Suppressor macrophage (primary cell): ENCODE measurements at regions not wholly inside any gene's neighbourhood (a gene's known extent, or its start where the extent isn't known, plus 50 kb on each side); places are given as distances from the start of the nearest gene placed in this dataset.
A peak's percentile ranks its signal among the peaks of the same experiment; 100 is the strongest.

Source experiments
- DNase-seq, 4 experiments: peaks; one replicate each; pipeline ENCODE4 v3.0.0-alpha.2; 2020 to 2022

DNA sequence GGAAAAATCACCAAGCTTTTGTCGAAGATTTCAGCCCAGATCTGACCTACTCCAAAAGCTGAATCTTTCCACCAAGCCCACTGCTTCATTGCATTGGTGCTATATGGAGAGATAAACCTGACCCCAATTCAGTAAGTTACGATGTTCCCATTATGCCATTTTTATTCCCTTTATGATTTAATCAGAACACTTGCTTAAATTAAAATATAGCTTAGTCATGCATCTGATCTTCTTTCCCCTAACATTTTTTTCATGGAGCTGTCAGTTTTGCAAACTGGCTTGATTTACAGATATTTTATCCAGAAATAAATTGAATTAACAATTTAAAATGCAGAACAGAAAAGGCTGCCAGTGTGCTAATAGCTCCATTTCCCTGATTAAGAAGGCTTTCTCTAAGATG is 503.5 kb upstream of the C1orf87 start:
- no peak for DNase-seq

DNA sequence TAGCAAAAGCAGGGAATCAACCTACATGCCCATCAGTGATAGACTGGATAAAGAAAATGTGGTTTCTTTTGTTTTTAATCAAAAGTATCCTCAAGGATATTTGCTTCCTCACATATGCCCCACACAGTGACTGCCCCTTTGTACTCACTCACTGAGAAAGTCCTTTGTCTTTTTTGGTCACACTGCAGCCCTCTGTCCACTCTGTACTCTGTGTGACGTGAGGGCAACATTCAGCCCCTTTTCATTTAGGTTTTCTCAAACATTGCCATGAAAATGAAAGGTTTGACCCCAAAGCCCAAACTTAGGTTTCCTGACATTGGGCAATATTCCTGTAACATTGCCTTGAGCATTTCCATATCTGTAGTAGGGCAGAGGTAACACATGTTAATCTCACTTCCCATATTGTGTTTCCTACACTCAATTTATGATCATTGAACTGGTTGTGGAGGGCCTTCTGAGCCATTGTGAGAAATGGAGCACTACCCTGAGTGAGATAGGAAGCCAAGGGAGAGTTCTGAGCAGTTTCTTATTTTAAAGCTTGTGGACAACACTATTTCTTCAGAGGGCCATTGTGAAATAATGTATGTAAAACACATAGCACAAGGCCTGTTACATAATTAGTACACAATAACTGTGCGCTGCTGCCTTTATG is 501.9 kb upstream of the C1orf87 start:
- DNase-seq: peak; percentile 14 to 65 (median 32)

DNA sequence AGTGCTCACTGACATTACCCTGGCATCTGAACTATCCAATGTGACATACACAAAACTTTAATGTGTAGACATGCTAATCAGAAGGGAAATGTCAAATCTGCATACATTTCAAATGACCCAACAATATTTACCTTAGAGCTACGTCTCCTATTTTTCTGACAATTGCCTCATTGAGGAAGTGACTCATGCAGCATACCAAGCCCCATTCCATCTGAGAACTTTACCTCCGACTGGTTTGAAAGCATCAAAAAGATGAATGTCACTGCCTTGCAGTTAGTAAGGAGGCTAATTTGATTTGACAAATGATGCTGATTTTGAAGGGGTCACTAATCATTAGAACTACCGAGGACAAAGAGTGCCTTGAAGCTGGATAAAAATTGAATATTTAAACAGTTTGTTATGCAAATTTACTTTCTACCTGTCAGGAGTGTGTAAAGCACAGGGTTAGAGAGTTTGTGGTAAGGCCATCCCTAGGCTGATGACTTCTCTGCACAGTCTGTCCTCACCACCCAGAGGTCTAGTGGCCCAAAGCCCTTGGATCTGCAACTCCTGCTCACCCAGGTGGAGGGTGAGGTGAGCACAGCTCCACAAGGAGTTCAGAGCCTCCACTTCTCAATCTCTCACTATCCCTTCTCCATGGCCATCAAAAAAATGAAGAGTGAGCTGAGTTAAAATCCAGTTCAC is 500.3 kb upstream of the C1orf87 start:
- peak in 2 of 4 experiments; percentile 20 to 23 for DNase-seq

DNA sequence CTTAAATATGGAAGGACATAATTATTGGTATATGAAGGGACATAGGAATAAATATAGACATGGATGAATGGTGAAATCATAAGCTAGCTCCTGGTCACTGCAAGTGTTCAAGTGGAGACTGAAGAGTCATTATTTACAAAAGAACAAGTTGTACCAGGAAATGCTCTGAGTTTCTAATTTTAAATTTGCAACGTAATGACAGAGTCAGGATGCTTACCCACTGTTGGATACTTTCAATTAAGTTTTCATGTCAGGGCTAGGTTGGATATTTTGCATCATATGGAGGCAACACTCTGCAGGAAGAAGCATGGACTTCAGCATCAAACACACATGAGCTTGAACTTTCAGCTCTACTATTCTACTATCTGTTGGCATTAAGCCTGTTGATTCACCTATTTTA is 499.6 kb upstream of the C1orf87 start:
- DNase-seq: no peak

DNA sequence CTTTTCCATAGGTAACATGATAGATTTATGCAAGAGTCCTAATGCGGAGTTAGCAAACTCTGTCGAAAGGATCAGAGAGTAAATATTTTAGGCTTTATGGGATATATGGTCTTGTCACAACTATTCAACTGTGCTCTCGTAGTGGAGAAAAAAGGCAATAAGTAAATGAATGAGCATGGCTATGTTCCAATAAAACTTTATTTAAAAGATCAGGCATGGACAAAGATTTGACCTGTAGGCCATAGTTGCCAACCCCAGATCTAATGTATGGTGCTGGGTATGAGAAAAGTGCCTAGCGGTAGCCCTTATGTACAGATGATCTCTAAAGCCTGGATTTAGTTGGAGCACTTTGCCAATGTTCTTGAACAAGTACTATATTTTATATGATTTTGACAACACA is 498.8 kb upstream of the C1orf87 start:
- no peak for DNase-seq

DNA sequence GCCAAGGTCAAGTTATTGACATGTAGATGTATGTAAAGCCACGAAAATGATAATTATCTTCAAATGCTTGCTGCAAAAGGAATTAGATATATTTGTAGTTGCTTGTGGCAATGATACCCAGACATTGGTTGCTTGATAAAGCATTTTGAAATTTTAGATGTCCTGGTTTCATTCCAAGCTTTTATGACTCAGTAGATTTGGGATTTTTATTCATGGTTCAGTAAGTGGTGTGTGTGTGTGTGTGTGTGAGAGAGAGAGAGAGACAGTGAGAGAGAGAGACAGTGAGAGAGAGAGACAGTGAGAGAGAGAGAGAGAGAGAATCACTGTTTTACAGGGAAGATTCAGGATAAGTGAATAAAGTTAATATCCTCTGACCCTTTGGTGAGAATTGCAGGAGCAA is 498.2 kb upstream of the C1orf87 start:
- DNase-seq: no peak

DNA sequence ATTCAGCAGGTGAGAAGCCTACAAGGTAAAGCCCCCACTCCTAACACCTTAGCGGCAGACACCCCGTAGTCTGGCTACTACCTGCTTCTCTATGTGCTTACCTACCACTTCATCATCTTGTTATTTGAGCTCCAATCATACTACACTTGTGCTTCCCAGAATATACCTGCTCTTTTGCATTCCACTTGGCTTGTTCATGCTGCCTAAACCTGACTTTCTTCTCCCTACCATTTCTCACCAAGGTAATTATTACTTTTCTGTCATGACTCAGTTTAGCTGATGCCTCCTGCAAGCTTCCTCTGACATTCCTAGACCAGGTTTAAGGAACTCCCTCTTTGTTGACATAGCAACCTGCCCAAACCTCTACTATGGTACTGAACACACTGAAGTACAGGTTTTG is 495.6 kb upstream of the C1orf87 start:
- DNase-seq: no peak

DNA sequence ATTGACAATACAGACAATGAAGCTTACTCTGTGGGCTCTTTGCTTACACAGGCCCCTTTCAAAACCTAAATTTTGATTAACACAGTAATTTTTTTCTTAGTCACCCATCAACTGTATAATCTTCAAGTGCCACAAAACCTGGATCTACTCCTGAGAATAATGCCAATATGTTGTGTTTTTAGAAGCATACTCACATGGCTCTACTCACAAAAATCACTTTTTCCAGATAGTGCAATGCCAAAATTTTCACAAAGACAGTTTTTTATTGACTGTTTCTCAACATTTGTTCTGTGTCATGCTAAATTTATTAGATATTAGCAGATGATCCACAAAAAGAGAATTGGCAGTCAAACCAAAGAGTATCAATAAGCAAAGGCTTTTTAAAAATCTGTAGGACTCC is 493.7 kb upstream of the C1orf87 start:
- no peak for DNase-seq

DNA sequence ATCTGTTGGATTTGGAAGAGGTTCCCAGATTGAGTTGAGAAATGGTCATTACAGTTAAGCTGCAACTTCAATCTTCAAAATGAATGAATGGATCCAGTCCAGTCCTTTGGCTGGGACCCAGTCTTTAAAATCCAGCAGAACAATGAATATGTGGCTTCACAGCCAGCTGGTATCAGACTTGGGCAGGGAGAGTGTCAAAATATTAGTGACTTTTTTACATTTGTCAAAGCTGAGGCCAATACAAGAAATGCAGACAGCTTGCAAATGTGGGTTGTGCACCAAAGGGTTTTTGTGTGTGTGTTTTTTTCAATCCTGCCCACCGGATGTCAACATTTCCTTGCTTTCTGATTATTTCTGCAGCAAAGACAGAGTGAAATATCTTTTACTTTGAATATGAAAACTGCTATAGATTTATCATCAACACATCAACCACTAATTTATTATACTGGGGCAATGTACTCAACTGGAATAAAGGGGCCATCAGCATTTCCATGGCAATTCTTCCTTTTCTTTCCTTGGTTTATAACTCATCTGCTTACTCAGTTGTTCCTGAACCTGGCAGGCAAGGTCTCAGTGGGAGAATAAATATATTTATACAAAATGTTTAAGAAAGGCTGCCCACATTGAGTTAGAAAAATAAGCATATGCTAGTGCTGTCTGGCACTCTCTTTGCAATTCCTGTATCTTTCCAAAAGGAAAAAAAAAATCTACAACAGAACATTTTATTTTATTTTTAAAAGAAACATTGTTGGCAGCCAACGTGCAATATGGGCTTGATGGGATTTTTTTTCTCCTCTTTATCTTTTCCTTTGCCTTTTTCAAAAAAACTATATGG is 491.6 kb upstream of the C1orf87 start:
- no peak for DNase-seq

DNA sequence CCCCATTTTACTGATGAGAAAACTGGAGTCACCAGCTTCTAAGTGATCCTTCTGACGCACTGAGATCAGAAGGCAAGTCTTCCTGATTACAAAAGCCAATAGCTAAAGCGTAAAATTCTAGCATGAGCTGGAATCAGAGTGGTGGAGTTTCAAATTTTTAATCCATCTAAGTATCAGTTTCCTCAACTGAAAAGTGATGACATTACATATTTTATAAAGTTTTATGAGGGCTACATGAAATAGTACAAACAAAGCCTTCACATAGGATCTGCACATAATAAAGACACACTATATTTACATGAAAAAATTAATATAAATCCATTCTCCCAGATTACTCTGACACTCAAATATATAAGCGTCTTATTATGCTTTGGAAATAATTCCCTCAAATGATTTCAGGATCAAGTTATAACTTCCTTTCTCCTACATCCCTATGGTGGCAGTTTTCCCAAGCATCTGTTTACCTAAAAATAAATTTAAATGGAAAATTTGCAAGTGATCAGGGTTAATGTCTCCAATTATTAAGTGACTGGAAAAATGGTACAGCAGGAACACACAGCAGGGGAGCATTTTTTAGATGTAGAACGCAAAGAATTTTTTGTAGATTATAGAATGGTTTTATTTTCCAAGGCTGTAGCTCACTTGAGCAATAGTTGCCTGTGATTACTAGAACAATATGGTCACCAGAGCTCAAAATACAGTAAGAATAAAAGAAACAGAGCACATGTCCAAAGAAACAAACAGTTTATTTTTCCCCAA is 490.4 kb upstream of the C1orf87 start:
- no peak for DNase-seq

DNA sequence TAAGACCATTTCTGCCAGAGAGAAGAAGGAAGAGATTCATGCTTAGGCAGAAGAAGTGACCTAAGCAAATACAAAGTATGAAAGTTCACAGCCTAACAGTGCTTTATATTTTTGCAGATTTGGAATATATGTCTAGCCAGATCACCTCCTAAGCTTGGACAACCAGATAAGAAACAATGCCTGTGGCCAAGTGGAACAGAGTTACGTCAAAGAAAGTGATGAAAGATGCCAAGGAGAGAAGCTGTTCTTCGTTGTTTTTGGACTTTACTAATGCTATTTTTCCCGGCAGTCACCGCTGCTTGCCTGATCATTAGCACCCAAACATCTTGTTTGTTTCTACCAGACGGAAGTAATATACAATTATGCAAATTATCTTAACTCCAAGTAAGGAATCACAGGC is 489.2 kb upstream of the C1orf87 start:
- no peak for DNase-seq

DNA sequence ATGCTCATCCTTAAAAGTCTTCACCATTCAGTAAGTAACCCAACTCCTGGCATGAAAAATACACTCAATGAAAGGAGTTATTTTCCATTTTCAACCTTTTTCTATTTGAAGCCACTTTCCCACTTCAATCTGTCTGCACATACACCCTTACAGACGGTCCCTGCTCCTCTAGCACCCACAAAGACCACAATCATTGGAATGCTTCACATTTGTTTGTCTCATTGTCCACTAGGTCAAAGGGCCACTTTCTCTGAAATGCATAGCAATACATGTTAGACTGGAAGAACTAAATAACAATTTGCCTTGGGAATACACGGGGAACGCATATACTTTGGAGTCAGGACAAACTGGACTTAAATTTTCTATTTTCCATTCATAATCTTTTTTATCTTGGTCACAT is 487.1 kb upstream of the C1orf87 start:
- no peak for DNase-seq

DNA sequence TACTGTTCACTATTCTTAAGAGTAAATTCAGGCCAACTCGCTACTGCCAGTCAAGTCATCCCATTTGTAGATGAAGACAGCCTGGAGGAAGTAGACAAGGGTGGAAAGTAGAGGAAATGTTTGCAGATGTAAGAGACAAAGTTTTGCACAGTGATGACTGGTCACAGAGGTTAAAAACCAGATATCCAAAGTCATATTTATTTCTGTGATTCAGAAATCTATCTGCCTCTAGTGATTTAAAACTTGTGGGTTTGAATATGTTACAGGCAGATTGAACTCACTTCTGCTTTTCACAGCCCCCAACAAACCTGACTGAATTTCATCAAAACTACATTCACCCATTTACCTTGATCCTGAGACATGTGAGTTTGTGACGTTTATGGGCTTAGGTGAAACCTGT is 484.7 kb upstream of the C1orf87 start:
- no peak for DNase-seq

DNA sequence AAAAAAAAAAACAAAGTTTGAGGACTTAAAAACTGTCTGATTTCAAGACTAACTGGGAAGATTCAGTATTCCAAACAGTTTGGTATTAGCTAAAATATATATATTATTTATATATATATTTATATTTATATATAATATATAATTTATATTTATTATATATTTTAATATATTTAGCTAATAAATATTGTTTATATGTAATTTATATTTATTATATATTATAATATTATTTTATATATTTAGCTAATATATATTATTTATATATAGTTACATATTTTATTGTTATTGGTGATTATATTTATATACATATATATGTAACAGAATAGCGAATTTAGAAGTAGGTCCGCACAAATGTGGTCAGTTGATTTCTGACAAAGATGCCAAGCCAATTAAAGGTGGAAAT is 480.2 kb upstream of the C1orf87 start:
- DNase-seq: no peak

DNA sequence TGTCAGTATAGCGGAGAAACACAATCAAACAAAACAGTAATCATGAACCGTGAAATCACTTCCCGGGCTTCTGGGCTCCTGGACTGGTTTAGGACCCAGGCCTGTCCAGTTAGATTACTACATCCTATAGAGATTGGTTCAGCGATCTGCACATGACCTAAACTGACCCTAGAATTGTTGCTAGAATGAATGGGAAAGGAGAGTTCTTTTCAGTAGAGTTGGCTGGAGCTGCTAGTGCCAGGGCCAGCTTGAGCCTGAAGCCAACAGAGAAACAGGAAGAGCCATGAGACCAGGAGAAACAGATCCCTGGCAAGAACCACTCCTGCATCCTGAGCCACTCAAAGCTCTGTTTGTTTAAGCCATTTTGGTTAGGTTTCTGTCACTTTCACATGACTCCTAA is 474.3 kb upstream of the C1orf87 start:
- no peak for DNase-seq

DNA sequence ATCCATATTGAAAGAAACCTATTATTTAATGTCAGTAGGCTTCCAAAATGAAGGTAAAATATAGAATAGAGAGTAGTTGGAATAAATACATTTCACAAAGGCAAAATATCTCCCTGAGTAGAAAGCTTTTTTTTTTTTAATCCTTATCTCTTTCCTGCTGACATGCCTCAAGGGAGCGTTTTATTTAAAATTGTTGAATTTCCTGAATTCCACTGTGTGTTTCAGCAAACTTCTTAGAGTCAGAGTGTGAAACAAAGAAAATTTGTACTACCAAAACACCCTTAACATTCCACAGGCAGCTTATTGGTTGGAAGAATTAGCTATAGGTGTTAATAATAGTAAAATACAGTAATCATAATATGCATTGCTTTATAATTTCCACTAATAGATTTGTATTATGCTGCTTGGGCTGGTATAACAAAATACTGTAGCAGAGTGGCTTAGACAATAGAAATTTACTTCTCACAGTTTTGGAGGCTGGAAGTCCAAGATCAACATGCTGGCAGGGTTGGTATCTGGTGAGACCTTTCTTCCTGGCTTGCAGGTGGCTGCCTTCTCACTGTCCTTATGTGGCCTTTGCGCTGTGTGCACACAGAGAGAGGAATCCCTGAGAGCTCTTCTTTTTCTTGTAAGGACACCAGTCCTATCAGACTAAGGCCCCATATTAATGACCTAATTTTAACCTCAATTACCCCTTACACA is 468.4 kb upstream of the C1orf87 start:
- DNase-seq: no peak

DNA sequence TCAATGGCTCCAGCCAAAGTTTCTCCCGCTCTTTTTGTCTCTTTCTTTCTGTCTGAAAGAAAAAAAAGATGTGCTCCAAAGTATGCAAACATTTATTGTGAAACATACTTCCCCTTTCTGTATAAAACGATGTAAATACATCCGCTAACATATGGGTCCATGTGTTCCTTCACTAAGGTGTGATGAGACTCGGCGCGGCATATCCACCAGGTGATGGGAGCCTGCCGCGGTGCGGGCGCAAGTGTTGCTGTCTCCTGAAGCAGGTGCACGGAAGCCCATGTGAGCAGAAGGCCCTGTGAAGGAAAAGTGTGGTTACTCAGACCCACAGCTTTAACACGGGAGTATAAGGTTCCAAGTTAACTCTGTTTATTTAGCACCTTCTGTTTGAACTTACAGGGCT is 466.6 kb upstream of the C1orf87 start:
- DNase-seq: peak in 2 of 4 experiments; percentile 3 to 31

DNA sequence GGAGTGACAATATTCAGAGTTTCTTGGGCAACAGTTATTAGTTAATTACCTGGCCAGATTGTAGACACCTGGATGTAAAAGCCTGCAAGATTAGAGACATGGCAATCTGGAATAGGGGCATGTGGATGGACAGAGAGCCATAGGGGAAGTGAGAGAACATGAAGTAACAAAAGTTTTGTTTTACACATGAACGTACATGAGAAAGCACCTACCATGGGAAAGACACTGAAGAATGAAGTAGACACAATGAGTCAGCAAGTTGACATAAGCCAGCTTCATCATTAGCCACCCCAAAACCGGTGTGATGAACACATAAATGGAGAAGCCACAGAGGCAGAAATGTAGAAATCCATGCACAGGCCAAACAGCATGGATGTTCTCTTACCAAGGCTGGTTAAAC is 462.1 kb upstream of the C1orf87 start:
- no peak for DNase-seq

DNA sequence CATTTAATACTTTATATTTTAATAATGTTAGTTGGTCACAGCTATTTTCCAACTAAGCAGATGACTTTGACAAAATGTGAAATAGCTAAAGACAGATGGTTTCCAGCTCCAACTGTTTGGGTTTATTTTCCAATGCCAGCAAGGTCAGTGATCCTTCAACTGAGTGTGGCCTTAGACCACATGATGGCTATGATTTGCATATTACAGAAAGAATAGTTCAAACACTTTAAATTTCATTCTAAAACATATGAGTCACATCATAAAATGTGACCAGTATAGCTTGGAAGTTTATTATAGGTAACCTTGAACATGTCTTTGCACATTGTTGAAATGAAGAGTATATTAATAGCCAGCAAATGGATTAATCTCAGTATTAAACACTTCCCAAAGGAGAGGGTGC is 454.0 kb upstream of the C1orf87 start:
- DNase-seq: no peak

DNA sequence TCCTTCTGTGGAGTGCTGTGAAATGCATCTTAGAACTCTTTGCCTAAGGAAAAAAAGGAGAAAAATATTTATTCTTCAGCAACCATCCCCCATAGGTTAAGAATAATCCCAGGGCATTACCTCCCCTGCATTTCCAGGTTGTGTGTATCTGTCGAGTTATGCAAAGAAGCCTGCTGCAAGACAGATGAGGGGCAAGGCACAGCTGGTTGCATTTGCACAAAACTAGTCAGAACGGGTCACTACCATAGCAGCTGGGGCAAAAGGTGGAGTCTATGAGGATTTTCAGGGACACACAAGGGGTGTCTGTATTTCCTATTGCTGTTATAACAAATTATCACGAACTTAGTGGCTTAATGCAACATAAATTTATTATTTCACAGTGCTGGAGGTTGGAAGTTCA is 443.4 kb upstream of the C1orf87 start:
- DNase-seq: no peak

DNA sequence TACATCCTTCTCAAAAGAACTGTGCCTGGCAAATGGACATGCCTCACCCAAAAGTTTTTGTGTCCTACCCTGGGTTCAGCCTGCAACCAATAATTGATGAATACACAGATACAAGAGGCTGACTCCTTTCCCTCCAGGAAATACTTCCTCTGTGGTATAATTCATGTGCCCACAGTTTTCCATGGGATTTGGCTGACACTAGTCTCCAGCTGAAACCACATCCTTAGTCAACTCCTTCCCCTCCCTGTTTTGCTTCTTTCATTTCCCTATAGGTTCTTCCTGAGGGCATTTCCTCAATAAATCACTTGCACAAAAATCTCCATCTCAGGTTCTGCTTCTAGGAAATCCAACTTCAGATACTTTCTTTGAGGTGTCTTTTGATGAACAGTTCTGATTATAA is 436.6 kb upstream of the C1orf87 start:
- DNase-seq: peak; percentile 13 to 48 (median 35)

DNA sequence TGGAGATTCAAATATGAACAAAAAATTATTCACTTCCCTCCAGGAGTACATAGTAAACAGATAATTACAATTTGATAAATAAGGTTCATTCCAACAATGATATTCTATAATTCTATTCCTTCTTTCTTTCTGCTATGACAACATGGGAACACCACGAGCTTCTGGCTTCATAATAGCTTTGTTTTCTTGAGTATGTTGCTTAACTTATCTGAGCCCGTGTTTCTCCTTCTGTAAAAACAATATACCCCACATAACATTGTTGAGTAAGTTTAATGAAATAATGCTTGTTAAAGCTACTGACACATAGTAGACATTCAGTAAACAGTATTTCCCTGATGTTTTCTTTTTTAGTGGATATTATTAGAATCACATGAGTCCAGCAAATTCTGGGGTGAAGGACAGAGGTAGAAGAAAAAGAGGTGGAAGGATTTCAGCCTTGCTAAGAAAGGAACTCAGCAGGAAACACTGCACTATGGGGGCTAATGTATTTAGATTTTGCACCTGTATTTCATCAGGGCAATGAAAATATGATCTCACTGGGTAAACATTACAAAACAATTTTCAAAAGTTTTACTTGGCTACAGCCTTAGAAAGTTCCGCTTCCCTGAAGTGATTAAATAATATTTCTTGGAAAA is 430.8 kb upstream of the C1orf87 start:
- no peak for DNase-seq
